ENCODE measurements at regions not wholly inside any gene's neighbourhood (a gene's known extent, or its start where the extent isn't known, plus 50 kb on each side); places are given as distances from the start of the nearest gene placed in this dataset.

DNA sequence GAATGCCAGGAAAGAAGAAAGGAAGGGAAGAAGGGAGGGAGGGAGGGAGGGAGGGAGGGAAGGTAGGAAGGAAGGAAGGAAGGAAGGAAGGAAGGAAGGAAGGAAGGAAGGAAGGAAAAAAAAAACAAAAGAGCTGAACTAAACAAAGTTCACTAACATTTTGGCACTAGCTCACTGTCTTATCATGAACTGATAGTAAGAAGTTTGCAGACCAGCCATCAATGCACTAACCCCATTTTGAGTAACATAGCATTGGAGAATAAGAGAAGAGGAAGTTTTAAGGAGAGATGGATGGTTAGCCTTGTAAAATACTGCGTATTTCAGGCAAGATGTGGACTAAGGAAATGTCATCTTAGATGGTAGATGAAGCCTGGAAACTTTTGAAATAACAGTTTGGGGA is 1136.0 kb downstream of the FLRT2 start:
- TF ChIP-seq POLR2AphosphoS5 (IDR thresholded peaks at IDR 0.05; ENCODE audit: low read depth) (no peak), JUNB (IDR thresholded peaks at IDR 0.05; ENCODE audit: unreplicated experiment) (no peak)
- TF ChIP-seq, protein P1, sequence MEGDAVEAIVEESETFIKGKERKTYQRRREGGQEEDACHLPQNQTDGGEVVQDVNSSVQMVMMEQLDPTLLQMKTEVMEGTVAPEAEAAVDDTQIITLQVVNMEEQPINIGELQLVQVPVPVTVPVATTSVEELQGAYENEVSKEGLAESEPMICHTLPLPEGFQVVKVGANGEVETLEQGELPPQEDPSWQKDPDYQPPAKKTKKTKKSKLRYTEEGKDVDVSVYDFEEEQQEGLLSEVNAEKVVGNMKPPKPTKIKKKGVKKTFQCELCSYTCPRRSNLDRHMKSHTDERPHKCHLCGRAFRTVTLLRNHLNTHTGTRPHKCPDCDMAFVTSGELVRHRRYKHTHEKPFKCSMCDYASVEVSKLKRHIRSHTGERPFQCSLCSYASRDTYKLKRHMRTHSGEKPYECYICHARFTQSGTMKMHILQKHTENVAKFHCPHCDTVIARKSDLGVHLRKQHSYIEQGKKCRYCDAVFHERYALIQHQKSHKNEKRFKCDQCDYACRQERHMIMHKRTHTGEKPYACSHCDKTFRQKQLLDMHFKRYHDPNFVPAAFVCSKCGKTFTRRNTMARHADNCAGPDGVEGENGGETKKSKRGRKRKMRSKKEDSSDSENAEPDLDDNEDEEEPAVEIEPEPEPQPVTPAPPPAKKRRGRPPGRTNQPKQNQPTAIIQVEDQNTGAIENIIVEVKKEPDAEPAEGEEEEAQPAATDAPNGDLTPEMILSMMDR (conservative IDR thresholded peaks at IDR 0.05; ENCODE audit: low read depth in 2 of 2) = no peak
- TF ChIP-seq, protein P2, sequence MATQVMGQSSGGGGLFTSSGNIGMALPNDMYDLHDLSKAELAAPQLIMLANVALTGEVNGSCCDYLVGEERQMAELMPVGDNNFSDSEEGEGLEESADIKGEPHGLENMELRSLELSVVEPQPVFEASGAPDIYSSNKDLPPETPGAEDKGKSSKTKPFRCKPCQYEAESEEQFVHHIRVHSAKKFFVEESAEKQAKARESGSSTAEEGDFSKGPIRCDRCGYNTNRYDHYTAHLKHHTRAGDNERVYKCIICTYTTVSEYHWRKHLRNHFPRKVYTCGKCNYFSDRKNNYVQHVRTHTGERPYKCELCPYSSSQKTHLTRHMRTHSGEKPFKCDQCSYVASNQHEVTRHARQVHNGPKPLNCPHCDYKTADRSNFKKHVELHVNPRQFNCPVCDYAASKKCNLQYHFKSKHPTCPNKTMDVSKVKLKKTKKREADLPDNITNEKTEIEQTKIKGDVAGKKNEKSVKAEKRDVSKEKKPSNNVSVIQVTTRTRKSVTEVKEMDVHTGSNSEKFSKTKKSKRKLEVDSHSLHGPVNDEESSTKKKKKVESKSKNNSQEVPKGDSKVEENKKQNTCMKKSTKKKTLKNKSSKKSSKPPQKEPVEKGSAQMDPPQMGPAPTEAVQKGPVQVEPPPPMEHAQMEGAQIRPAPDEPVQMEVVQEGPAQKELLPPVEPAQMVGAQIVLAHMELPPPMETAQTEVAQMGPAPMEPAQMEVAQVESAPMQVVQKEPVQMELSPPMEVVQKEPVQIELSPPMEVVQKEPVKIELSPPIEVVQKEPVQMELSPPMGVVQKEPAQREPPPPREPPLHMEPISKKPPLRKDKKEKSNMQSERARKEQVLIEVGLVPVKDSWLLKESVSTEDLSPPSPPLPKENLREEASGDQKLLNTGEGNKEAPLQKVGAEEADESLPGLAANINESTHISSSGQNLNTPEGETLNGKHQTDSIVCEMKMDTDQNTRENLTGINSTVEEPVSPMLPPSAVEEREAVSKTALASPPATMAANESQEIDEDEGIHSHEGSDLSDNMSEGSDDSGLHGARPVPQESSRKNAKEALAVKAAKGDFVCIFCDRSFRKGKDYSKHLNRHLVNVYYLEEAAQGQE (IDR thresholded peaks at IDR 0.05; ENCODE audit: unreplicated experiment) = no peak

Data from GM23338 (cell line).